ENCODE measurements at regions not wholly inside any gene's neighbourhood (a gene's known extent, or its start where the extent isn't known, plus 50 kb on each side); places are given as distances from the start of the nearest gene placed in this dataset.
A peak's percentile ranks its signal among the peaks of the same experiment; 100 is the strongest.

DNA sequence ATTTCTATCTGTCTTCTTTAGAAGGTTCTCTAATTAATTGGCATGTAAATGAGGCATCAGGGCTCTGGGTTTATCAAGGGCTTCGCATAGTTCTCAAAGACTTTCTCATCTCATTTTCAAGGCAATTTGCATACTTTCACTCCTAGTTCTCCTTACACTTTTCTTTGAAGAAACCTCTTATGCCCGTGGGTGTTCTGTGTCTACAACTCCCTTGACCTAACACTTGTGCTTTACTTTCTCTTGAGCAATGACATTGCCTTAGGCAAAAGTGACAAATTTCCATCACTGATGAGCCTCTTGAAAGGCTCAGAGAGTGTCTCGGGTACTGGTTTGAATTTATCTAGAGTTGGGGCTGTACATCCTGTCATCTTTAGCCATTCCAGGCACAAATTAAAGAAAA is 74.7 kb upstream of the ITPRID1 start:
- H3K36me3 ChIP-seq (ENCODE audit: control insufficient read depth, insufficient read depth, low read length): no peaks in the 10 kb centered on the region
- ChIA-PET POLR2A (no interaction called here), CTCF (no interaction called here)
- no peak for DNase-seq (ENCODE audit: low read depth)
- TF ChIP-seq, protein P1, sequence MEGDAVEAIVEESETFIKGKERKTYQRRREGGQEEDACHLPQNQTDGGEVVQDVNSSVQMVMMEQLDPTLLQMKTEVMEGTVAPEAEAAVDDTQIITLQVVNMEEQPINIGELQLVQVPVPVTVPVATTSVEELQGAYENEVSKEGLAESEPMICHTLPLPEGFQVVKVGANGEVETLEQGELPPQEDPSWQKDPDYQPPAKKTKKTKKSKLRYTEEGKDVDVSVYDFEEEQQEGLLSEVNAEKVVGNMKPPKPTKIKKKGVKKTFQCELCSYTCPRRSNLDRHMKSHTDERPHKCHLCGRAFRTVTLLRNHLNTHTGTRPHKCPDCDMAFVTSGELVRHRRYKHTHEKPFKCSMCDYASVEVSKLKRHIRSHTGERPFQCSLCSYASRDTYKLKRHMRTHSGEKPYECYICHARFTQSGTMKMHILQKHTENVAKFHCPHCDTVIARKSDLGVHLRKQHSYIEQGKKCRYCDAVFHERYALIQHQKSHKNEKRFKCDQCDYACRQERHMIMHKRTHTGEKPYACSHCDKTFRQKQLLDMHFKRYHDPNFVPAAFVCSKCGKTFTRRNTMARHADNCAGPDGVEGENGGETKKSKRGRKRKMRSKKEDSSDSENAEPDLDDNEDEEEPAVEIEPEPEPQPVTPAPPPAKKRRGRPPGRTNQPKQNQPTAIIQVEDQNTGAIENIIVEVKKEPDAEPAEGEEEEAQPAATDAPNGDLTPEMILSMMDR (IDR thresholded peaks at IDR 0.05; ENCODE audit: insufficient read depth, low read depth, low read length): no peak
- H3K27me3 ChIP-seq (ENCODE audit: control insufficient read depth, insufficient read depth, low read length): no peaks in the 10 kb centered on the region
- no peak overlapping the region for H3K4me3 ChIP-seq (ENCODE audit: low read depth, low read length)

DNA sequence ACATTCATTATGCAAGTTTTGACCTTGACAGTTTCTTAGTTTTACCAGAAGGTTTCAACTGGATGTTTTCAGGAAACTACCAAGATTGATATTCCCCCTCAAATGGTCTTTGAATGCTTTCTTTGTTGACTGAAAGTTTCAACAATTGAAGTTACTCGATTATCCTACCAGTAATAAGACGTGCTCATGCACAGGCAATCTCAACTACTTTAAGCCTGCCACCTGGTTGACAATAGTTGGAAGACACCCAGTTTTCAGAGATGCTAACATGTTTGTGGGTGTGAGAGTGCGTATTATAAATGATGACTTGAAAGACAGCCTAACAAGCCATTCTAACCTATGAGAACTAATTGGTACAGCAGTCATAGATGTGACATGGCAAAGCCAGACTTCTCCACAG is 73.4 kb upstream of the ITPRID1 start:
- CTCF ChIA-PET: interaction anchor here (1.6 kb wide), 1 partner anchor 294 kb away, joined by 3 read pairs; no protein-coding TSS in a partner anchor
- Histone ChIP-seq H3K27me3 (ENCODE audit: control insufficient read depth, insufficient read depth, low read length) (no peaks in the 10 kb centered on the region), H3K36me3 (ENCODE audit: control insufficient read depth, insufficient read depth, low read length) (no peaks in the 10 kb centered on the region), H3K4me3 (ENCODE audit: low read depth, low read length) (no peak overlapping the region)
- TF ChIP-seq, protein P1 (IDR thresholded peaks at IDR 0.05; ENCODE audit: insufficient read depth, low read depth, low read length): no peak
- no peak for DNase-seq (ENCODE audit: low read depth)
- POLR2A ChIA-PET: no interaction called here

DNA sequence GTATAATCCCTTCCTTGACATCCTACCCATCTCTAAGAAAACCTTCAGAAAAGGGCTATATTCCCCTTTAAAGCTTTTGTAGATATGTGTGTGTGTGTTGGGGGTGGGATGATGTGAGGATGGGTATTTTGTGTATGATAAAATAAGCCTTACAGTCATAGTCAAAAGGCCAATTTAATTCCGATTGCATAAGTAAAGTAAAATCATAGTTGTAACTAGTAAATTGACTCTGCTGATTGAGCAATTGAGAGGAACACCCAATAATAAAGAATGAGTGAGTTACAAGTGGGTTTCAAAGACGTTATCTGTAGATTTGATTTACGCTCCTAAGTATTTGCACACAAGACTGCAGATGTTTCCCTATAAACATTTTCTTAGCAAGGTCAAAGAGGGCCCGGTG is 71.3 kb upstream of the ITPRID1 start:
- DNase-seq (ENCODE audit: low read depth): no peak
- Histone ChIP-seq H3K36me3 (ENCODE audit: control insufficient read depth, insufficient read depth, low read length) (no peaks in the 10 kb centered on the region), H3K27me3 (ENCODE audit: control insufficient read depth, insufficient read depth, low read length) (no peaks in the 10 kb centered on the region), H3K4me3 (ENCODE audit: low read depth, low read length) (no peak overlapping the region)
- ChIA-PET POLR2A (no interaction called here), CTCF (interaction anchor here (0.5 to 2.8 kb wide), 33 partner anchors 10 to 1957 kb away, joined by 3 to 30 read pairs (median 4); no protein-coding TSS in a partner anchor)
- TF ChIP-seq, protein P1 (IDR thresholded peaks at IDR 0.05; ENCODE audit: insufficient read depth, low read depth, low read length): no peak

DNA sequence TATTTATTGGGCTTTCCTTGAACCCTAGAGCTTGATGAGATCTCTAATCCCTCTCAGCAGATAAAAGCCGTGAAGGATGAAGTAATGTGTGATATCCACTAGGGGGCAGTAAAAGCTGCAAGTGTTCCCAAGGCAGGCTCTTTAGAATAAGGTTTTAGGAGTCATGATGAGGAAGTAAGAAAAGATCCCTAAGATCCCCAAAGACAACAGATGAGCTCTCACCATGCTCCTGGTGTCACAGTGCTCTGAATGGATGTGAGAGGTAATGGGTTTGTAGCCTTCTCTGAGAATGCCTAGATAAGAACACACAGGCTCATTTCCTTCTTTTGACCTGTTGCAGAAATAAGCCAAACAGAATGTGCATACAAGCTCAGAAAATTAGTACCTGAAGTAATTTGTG is 70.4 kb upstream of the ITPRID1 start:
- POLR2A ChIA-PET: no interaction called here
- Histone ChIP-seq H3K36me3 (ENCODE audit: control insufficient read depth, insufficient read depth, low read length) (no peaks in the 10 kb centered on the region), H3K4me3 (ENCODE audit: low read depth, low read length) (no peak overlapping the region), H3K27me3 (ENCODE audit: control insufficient read depth, insufficient read depth, low read length) (no peaks in the 10 kb centered on the region)
- CTCF ChIA-PET: interaction anchor here (0.5 to 2.8 kb wide), 42 partner anchors 9 to 1958 kb away, joined by 3 to 30 read pairs (median 4); no protein-coding TSS in a partner anchor
- TF ChIP-seq, protein P1 (IDR thresholded peaks at IDR 0.05; ENCODE audit: insufficient read depth, low read depth, low read length): peak; percentile 78
- DNase-seq (ENCODE audit: low read depth): no peak

DNA sequence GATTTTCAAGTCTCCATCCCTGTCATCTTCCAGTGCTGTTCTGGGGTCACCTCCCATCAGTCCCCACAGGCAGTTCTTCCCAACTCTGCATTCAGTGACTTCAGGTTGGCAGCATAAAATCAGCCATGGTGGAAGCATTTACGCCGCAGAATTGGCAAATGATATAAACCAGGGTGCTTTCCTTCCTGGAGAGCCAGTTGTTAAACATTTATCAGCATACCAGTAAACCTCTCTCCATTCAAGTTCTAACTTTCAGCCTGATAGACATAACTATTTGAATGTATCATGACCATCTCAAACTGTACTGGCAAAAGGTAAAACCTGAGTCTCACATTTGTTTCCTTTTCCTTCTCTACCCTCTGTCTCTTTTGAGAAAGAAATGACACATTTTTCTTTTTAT is 69.7 kb upstream of the ITPRID1 start:
- Histone ChIP-seq H3K27me3 (ENCODE audit: control insufficient read depth, insufficient read depth, low read length) (no peaks in the 10 kb centered on the region), H3K36me3 (ENCODE audit: control insufficient read depth, insufficient read depth, low read length) (no peaks in the 10 kb centered on the region), H3K4me3 (ENCODE audit: low read depth, low read length) (no peak overlapping the region)
- no peak for DNase-seq (ENCODE audit: low read depth)
- TF ChIP-seq, protein P1 (IDR thresholded peaks at IDR 0.05; ENCODE audit: insufficient read depth, low read depth, low read length): no peak
- ChIA-PET CTCF (interaction anchor here (0.7 to 2.8 kb wide), 26 partner anchors 10 to 763 kb away, joined by 3 to 30 read pairs (median 5); no protein-coding TSS in a partner anchor), POLR2A (no interaction called here)

All from BJ (cell line).